IMR-90 (cell line): ENCODE measurements at regions not wholly inside any gene's neighbourhood (a gene's known extent, or its start where the extent isn't known, plus 50 kb on each side); places are given as distances from the start of the nearest gene placed in this dataset.

Experiments
- ATAC-seq: fragments of 200-7000 bp; cut with Tn5 transposase; 2 replicates; pipeline ENCODE4 v1.9.1; 2020; ENCODE audit warnings: low read depth, mild to moderate bottlenecking, moderate library complexity
- BruUV-seq: library from RNA; stranded (reverse); fragments of 400-500 nt; replicated peaks from 2 replicates; lab custom pipeline; 2021; lab: Mats Ljungman, UMichigan
- CTCF ChIA-PET: fragments of 300-600 bp; formaldehyde crosslinking; extraction: SDS; loops from one replicate; lab custom pipeline; 2021; ENCODE audit warnings: antibody characterized with exemption; lab: Yijun Ruan, JAX
- POLR2A ChIA-PET: fragments of 300-600 bp; sonication (Branson Sonifier 250); formaldehyde crosslinking; loops from one replicate; lab custom pipeline; 2022; ENCODE audit warnings: antibody characterized with exemption; ENCODE audit not compliant: unreplicated experiment; lab: Charles Lee
- DNase-seq: peaks from one replicate; pipeline ENCODE4 v3.0.0; 2013
- H2AFZ ChIP-seq: replicated peaks from 2 replicates; pipeline ENCODE3; 2013; ENCODE audit warnings: low read length, mild to moderate bottlenecking; ENCODE audit not compliant: poor library complexity
- H2AK5ac ChIP-seq: 2 replicates; pipeline ENCODE4 v1.6.1; 2013; ENCODE audit warnings: low read depth, low read length, inconsistent platforms
- H2AK9ac ChIP-seq: replicated peaks from 2 replicates; pipeline ENCODE3; 2013; ENCODE audit warnings: mild to moderate bottlenecking, low read depth, low read length, moderate library complexity; ENCODE audit not compliant: poor library complexity
- H2BK120ac ChIP-seq: 2 replicates; pipeline ENCODE4 v1.6.1; 2013; ENCODE audit warnings: low read depth, low read length, inconsistent platforms
- H2BK15ac ChIP-seq: 3 replicates; pipeline ENCODE4 v1.6.1; 2013; ENCODE audit warnings: low read depth, low read length, inconsistent platforms
- H2BK20ac ChIP-seq: 2 replicates; pipeline ENCODE4 v1.6.1; 2013; ENCODE audit warnings: low read depth, mild to moderate bottlenecking, inconsistent platforms, low read length, moderate library complexity
- H2BK5ac ChIP-seq: 2 replicates; pipeline ENCODE4 v1.6.1; 2013; ENCODE audit warnings: mild to moderate bottlenecking, low read depth, low read length, inconsistent platforms; ENCODE audit not compliant: poor library complexity, severe bottlenecking
- H3K14ac ChIP-seq: replicated peaks from 2 replicates; pipeline ENCODE4 v1.6.1; 2013; ENCODE audit warnings: low read depth, low read length, inconsistent platforms
- H3K18ac ChIP-seq: 2 replicates; pipeline ENCODE4 v1.6.1; 2013; ENCODE audit warnings: low read depth, low read length, control low read depth
- H3K23ac ChIP-seq: 2 replicates; pipeline ENCODE4 v1.6.1; 2013; ENCODE audit warnings: low read depth, low read length, inconsistent platforms
- H3K27ac ChIP-seq: 2 replicates; pipeline ENCODE4 v1.5.1; 2013; ENCODE audit warnings: mild to moderate bottlenecking, control low read depth, low read length; ENCODE audit not compliant: insufficient read depth
- H3K27me3 ChIP-seq: 2 replicates; pipeline ENCODE4 v1.6.1; 2013; ENCODE audit warnings: low read length; ENCODE audit not compliant: control insufficient read depth, insufficient read depth
- H3K36me3 ChIP-seq: 2 replicates; pipeline ENCODE4 v1.6.1; 2013; ENCODE audit warnings: low read length, mixed read lengths; ENCODE audit not compliant: control insufficient read depth, insufficient read depth
- H3K4ac ChIP-seq: 2 replicates; pipeline ENCODE4 v1.6.1; 2013; ENCODE audit warnings: low read depth, low read length, inconsistent platforms
- H3K4me1 ChIP-seq: 2 replicates; pipeline ENCODE4 v1.6.1; 2013; ENCODE audit warnings: low read length, mixed read lengths; ENCODE audit not compliant: control insufficient read depth, insufficient read depth
- H3K4me2 ChIP-seq: 2 replicates; pipeline ENCODE4 v1.6.1; 2013; ENCODE audit warnings: low read depth, mild to moderate bottlenecking, control low read depth, low read length, moderate library complexity
- H3K4me3 ChIP-seq: 2 replicates; pipeline ENCODE4 v1.5.1; 2013; ENCODE audit warnings: low read depth, mild to moderate bottlenecking, control low read depth, low read length, moderate library complexity; ENCODE audit not compliant: insufficient read depth
- H3K56ac ChIP-seq: 2 replicates; pipeline ENCODE4 v1.6.1; 2013; ENCODE audit warnings: low read length, inconsistent platforms; ENCODE audit not compliant: insufficient read depth; ENCODE audit errors: extremely low read depth
- H3K79me1 ChIP-seq, 2 experiments: 2 replicates each; pipeline ENCODE4 v1.6.1; 2013; ENCODE audit warnings: low read length in 2 of 2, inconsistent platforms in 1 of 2, low read depth in 1 of 2
- H3K9ac ChIP-seq: 2 replicates; pipeline ENCODE4 v1.6.1; 2013; ENCODE audit warnings: low read depth, low read length, control low read depth
- H3K9me1 ChIP-seq: 2 replicates; pipeline ENCODE4 v1.6.1; 2013; ENCODE audit warnings: low read length, inconsistent platforms; ENCODE audit not compliant: insufficient read depth
- H3K9me3 ChIP-seq: 2 replicates; pipeline ENCODE4 v1.6.1; 2013; ENCODE audit warnings: low read length; ENCODE audit not compliant: control insufficient read depth, insufficient read depth
- H4K20me1 ChIP-seq: 2 replicates; pipeline ENCODE4 v1.6.1; 2013; ENCODE audit warnings: low read length, inconsistent platforms; ENCODE audit not compliant: insufficient read depth
- H4K5ac ChIP-seq: 2 replicates; pipeline ENCODE4 v1.6.1; 2013; ENCODE audit warnings: mild to moderate bottlenecking, low read depth, low read length, control low read depth
- H4K8ac ChIP-seq, 2 experiments: 2 replicates each; pipeline ENCODE4 v1.6.1; 2013; ENCODE audit warnings: low read depth in 2 of 2, low read length in 2 of 2, control low read depth in 1 of 2, inconsistent platforms in 1 of 2
- H4K91ac ChIP-seq: 2 replicates; pipeline ENCODE4 v1.6.1; 2013; ENCODE audit warnings: low read depth, low read length, inconsistent platforms; ENCODE audit not compliant: insufficient read depth
- BHLHE40 ChIP-seq: fragments of 150-350 bp; IDR thresholded peaks from 2 replicates; pipeline ENCODE4 v1.6.1; 2016; ENCODE audit warnings: mild to moderate bottlenecking, low read depth, low read length
- CEBPB ChIP-seq: IDR thresholded peaks from 2 replicates; pipeline ENCODE4 v1.6.1; 2012; ENCODE audit warnings: low read depth, low read length, improper control_type of control experiment
- CHD1 ChIP-seq: IDR thresholded peaks from 2 replicates; pipeline ENCODE4 v1.6.1; 2012; ENCODE audit warnings: low read depth, low read length, improper control_type of control experiment
- ELK1 ChIP-seq: fragments of 150-350 bp; IDR thresholded peaks from 2 replicates; pipeline ENCODE4 v1.6.1; 2016; ENCODE audit warnings: low read depth, mild to moderate bottlenecking, low read length, moderate library complexity, borderline replicate concordance
- MAFK ChIP-seq: IDR thresholded peaks from 2 replicates; pipeline ENCODE4 v1.6.1; 2012; ENCODE audit warnings: low read depth, low read length, improper control_type of control experiment
- POLR2A ChIP-seq: IDR thresholded peaks from 2 replicates; pipeline ENCODE4 v1.6.1; 2012; ENCODE audit warnings: mild to moderate bottlenecking, low read depth, low read length
- RAD21 ChIP-seq: IDR thresholded peaks from 2 replicates; pipeline ENCODE4 v1.6.1; 2012; ENCODE audit warnings: low read length, improper control_type of control experiment
- RCOR1 ChIP-seq: IDR thresholded peaks from 2 replicates; pipeline ENCODE4 v1.6.1; 2012; ENCODE audit warnings: mild to moderate bottlenecking, low read length, improper control_type of control experiment; ENCODE audit not compliant: insufficient replicate concordance
- WGBS, 2 experiments: methylation state at CpG; one replicate each; pipeline versions ENCODE4 v1.1.5 to v1.1.7; 2013; ENCODE audit warnings: missing lambda C conversion rate in 2 of 2; ENCODE audit not compliant: insufficient read length in 1 of 2; ENCODE audit errors: extremely low coverage in 2 of 2; 5-methylcytosine and 5-hydroxymethylcytosine counted together
- dilution Hi-C: fragments of 300-500 bp; cut with HindIII; formaldehyde crosslinking; loops from one replicate; pipeline ENCODE4 v1.14.3; 2018; ENCODE audit warnings: low sequenced_read_pairs; ENCODE audit not compliant: unreplicated experiment
- in situ Hi-C: fragments of 300-500 bp; cut with MboI; formaldehyde crosslinking; loops from 3 replicates; pipeline ENCODE4 v1.14.3; 2019; ENCODE audit warnings: low sequenced_read_pairs, inconsistent platforms, mixed read lengths
- intact Hi-C: fragments of 100-400 bp; cut with micrococcal nuclease; formaldehyde crosslinking; loops from 2 replicates; pipeline ENCODE4 v1.10.0; 2022

GRCh38 chr3:64927689-64928088 lies 239.9 kb upstream of the ADAMTS9 start:
- intact Hi-C loops = no loop called here
- Histone ChIP-seq H4K8ac (no peak overlapping the region), H2AK5ac (no peak overlapping the region), H3K9ac (no peak overlapping the region), H3K27ac (no peak overlapping the region), H3K14ac (no peak overlapping the region), H2AK9ac (no peak overlapping the region), H3K36me3 (no peaks in the 10 kb centered on the region), H3K79me1 (no peaks in the 10 kb centered on the region), H2BK5ac (no peak overlapping the region), H4K5ac (no peak overlapping the region), H2BK20ac (no peak overlapping the region), H3K23ac (no peak overlapping the region), H3K4me3 (no peak overlapping the region), H3K4me2 (no peak overlapping the region), H2BK120ac (no peak overlapping the region), H3K56ac (no peak overlapping the region), H2AFZ (no peak overlapping the region), H4K91ac (no peak overlapping the region), H3K27me3 (no peaks in the 10 kb centered on the region), H3K9me1 (no peaks in the 10 kb centered on the region), H3K18ac (no peak overlapping the region), H3K9me3 (peaks cover under 1% of the 10 kb centered on the region; the same call in 1 of the 2 replicates), H2BK15ac (no peak overlapping the region), H4K20me1 (no peaks in the 10 kb centered on the region), H3K4me1 (no peaks in the 10 kb centered on the region), H3K4ac (no peak overlapping the region)
- ATAC-seq = no peak
- in situ Hi-C loops = no loop called here
- no peak for DNase-seq
- dilution Hi-C loops = no loop called here
- no TSS peak for BruUV-seq
- no CpG with 5 or more reads among the region's 3 CpGs for whole genome bisulfite sequencing, 2 experiments
- ChIA-PET CTCF (no interaction called here), POLR2A (no interaction called here)
- TF ChIP-seq POLR2A (no peak), RAD21 (no peak), BHLHE40 (no peak), RCOR1 (no peak), CEBPB (no peak), ELK1 (no peak), MAFK (no peak), CHD1 (no peak)
